Activated CD4-positive, alpha-beta T cell treated with anti-CD3 and anti-CD28 coated beads, Interleukin-2, Interleukin-4, amounts not matched to agents 100 ng/mL and 50 ng/mL, durations not matched to agents 16 hours and 8 hours (primary cell): ENCODE measurements at regions not wholly inside any gene's neighbourhood (a gene's known extent, or its start where the extent isn't known, plus 50 kb on each side); places are given as distances from the start of the nearest gene placed in this dataset.
"Not testable (repeated sequence)": the region's sequence is repeated elsewhere in the genome, so short reads cannot be mapped to it uniquely, and the experiment has no call there.

Experiments
- DNase-seq: peaks from one replicate; pipeline ENCODE4 v3.0.0-alpha.2; 2020; ENCODE audit warnings: low spot score

DNA sequence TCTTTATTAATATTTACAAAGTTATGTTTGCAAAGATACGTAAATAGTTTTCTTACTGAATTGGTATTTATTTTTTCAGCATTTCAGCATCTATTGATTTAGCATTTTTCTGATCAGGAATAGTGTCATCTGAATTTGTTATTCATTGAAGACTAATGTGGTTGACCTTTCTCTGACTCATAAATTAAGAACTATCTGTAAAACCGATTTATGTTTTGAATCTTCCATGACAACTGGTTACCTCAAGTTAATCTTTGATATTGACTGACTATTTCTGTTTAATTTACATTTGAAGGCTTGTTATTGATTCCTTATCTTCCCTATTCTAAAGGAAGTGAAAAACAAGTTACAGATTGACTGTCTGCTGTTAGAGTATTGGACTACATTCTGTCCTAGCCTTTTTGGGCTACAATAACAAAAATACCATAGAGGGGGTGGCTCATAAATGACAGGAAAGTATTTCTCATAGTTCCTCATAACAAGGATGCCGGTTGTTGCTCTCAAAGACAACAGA, 1131.4 kb downstream of the PLA2G4A start:
- DNase-seq = no peak

DNA sequence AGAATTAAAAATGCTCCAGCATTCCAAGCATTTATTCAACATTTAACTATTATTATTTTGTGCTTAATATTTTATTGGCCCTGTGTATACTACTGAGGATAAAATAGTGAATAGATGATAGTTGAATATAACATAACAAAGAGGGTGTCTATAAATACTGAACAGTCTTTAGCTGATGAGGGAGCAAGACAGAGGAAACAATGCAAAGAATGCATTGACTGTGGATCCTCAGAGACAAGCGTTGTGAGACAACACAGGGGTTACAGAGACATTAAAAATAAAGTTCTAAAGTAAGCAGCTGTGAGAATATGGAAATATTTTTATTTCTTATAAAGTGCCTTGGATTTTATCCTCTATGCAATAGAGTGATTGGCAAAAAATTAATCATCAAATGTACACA, 1133.1 kb downstream of the PLA2G4A start:
- no peak for DNase-seq

DNA sequence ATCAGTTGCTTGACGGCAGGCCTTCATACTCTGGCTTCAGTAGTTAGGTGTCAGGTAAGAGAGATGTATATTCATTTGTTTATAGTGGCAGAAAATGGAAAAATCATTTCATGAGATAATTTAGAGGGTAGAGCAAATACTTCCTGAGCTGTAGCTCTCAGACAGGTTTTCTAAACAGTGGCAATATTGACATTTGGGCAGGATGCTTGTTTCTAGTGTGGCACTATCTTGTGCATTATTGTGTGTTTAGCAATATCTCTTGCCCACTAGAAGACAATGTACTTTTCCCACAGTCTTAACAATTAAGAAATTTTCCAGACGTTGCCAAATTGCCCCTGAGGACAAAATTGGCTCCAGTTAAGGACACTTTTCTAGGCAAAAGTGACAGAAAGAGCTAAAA, 1143.1 kb downstream of the PLA2G4A start:
- DNase-seq = no peak

DNA sequence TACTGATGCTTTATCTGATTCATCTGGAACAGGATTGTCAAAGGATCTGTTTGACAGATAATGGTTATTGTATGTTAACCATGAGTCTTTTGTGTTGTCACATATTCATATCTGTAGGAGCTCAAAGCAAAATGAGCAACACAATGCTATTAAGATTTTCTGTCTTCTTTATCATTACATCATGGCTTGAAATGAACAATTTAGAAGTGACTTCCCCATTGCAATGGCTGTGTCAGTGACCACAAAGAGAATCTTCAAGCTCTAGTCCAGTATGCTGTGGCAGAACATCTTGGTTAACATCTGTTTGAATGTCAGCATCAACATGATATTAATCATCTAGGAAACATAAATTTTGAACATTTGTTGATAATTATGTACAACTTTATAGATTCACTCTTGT, 1148.5 kb downstream of the PLA2G4A start:
- DNase-seq = no peak

DNA sequence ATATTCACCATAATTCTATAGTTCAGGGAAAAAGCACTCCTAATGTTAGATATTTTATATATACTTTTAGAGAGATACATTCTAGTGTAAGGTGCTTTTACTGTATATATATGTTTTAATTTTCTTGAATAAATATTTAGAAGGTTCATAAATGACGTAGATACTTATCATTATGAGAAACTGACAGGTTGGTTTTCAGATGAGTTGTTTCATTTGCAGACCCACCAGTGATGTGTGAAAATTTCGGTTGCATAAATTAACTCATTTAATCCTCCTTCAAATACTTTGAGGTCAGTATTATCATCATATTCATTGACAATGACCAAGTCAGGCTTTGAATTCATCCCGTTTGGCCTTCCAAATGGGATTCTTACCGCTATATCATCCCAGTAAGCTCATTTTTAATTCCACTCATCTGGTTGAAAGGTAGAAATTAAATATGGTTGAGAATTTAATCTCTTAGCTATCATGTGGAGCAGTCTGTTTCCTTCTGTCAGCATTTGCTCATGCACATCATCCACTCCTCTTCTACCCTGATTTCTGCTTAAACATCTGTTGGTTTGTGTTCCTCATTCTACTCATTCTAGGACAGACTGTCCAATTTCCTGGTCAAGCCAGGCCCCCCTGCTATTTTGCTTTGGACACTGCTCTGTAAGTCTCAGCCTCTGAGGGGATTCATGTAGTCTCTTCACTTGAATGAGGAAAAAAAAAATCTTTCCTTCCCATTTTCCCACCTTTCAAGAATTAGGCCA, 1156.6 kb downstream of the PLA2G4A start:
- DNase-seq = no peak

DNA sequence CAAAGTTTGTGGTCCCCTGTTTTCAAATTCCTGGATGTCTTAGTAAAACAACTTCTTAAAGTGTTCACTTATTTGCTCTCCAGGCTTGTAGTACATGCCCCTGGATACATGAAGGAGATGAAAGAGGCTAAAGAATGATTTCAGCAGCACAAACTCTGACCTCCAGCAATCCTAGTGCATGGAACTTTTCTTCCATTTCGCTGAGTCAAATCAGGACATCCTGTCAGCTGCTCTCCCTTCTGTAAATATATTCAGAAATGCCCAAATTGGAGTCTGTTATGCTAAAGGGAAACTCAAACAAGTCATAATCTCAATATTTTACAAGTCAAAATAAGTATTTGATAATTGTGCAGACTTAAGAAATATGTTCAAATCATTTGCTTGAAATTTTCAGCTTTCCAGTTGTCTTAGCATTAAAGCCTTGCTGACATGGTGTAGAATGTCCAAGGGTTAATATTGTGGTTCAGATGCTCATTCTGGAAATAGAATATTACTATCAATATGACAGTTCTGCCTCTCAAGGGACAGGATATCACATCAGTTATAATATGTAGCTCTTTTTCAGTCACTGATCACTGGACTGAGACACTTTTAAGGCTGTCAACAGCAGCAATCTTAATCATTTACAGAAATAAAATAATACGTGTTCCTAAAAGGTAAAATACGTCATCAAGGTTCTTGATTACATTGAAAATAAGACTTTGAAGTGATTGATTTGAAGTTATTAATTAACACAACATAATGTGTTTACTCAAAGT, 1157.3 kb downstream of the PLA2G4A start:
- no peak for DNase-seq

DNA sequence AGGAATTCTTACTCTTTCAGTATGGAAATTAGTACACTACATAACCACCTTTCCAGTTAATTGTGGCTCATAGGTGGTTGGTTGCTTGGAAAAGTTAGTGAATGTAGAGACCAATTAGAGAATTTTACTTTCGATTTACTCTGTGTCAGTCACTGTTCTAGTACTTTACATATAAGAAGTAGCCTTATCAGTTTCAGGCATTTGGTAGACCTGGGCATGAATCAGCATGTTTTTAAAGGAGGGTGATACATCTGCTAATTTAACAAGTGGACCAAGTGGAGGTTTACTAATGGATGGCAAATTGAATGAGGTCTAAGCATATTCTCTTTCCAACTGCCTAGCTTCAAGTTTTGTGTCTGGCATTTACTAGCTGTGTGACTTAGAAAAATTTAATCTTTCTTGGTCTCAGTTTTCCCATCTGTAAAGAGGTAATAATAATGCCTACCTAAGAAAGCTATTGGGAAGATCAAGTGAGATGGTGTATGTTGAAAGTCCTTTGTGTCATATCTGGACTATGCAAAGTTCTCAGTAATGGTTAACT, 1158.6 kb downstream of the PLA2G4A start:
- DNase-seq = no peak

DNA sequence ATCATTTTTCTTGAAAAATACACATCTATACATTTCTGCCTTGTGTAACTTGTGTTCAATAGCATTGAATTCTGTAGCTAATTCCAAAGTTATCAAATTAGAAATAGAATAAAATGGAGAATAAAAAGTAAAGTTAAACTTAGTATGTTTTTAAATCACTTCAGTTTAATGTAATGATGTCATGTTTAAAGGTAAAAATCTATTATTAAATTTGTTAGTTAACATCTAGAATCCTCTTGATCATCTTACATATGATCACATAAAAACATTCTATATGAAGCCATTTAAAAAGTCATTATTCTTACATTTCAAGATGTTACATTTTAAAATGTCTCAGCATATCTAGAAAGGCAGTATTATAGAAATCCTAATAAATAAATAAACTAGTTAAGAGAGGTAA, 1163.2 kb downstream of the PLA2G4A start:
- DNase-seq = no peak

DNA sequence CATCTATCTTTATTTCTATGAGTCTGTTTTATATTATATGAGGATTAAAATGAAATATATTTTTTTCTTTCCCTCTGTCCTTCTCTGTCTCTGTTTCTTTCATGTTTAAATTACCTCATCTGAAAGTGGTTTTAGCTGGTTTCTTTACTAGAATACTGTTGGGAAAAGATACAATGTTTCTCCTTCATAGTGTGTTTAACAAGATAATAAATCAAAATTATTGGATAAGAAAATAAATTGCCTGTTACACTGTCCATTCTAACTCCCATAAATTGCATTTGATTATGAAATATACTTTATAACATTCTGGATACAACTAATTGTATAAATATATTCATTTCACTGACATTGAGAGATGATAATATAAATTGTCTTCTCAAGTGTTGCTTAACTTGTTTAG, 1168.0 kb downstream of the PLA2G4A start:
- no peak for DNase-seq

DNA sequence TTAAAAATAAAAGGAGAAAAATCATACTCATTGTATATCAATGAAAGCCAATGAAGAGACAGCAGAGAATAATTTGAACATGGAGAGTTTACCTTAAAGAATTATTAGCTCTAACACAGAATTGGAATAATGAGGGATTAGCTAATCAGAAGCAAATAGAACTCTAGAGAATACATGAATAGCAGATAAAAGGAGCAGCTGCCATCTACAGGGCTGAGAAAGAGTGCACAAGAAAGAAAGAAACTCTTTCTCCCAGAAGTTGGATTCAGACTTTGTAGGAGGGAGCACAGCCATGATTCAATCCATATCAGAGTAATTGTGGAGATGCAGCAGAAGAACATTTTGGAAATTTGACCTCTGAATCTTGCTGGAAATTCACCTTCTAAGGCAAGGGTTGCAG, 1171.2 kb downstream of the PLA2G4A start:
- no peak for DNase-seq

DNA sequence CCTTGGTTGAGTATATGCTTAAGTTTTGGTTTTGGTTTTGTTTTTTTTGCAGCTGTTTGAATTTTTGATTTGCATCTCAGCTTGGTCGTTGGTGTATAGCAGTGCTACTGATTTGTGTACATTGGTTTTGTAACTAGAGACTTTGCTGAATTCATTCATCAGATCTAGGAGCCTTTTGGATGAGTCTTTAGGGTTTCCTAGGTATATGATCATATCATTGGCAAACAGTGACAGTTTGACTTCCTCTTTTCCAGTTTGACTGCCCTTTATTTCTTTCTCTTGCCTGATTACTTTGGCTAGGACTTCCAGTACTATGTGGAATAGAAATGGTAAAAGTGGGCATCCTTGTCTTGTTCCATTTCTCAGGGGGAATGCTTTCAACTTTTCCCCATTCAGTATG, 1174.9 kb downstream of the PLA2G4A start:
- DNase-seq = not testable (repeated sequence)

DNA sequence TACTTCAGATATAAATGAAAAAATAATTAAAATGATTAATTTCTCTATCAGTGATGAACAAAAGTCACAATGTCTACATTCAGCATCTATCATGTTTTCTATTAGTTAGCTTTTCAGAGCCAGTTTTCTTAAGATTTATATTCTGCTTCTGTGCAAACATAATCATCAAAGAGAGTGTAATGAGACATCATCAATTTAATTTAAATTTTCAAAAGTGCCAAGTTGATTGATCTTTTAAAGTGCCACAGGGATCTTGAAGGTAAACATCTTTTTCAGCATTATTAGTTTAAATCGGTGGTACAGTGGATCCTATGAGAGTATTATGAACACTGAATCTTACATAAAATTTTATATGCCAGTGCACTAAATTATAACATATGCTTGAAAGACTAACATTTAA, 1176.1 kb downstream of the PLA2G4A start:
- no peak for DNase-seq

DNA sequence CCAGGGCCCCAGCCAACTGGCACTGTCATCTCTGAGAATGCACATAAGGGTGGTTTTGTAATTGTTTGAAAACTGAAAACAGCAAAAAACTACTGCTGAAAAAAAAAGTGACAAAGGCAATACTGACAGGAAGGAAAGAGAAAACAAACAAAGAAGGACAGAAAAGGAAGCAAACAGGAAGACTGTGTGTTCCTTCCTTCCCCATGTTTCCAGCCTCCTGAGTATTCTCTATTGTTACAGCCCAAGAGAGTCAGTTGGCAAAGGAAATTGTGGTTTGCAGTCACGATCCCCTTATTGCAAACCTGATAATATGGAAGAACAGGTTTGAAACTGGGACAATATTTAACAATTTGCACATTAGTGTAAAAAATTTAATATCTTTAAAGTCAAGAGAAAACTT, 1177.6 kb downstream of the PLA2G4A start:
- DNase-seq = no peak

DNA sequence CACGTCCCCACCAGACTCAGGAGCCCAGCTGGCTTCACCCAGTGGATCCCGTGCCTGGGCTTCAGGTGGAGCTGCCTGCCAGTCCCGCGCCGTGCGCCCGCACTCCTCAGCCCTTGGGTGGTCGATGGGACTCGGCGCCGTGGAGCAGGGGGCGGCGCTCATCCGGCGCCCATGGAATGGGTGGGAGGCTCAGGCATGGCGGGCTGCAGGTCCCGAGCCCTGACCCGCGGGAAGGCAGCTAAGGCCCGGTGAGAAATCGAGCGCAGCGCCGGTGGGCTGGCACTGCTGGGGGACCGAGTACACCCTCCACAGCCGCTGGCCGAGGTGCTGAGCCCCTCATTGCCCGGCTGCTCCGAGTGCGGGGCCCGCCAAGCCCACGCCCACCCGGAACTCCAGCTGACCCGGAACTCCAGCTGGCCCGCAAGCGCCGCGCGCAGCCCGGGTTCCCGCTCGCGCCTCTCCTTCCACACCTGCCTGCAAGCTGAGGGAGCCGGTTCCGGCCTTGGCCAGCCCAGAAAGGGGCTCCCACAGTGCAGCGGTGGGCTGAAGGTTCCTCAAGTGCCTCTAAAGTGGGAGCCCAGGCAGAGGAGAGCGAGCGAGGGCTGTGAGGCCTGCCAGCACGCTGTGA, 1184.6 kb downstream of the PLA2G4A start:
- not testable (repeated sequence) for DNase-seq

DNA sequence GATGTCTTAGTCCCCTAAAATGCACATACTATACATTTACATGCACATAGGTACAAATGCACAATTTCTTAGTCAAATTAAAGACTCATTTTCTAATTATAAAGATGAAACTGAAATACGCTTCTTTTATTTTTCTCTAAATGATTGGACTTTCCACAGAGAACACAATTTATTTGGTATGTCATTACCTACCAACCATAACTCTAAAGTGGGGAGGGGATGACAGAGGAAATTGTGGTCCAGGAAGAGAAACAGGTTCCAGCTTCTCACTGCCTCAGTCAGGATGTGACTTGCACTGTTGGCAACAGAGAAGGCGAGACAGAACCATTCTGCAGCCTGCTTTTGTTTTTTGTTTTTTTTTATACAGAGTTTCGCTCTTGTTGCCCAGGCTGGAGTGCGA, 1189.2 kb downstream of the PLA2G4A start:
- DNase-seq = no peak

DNA sequence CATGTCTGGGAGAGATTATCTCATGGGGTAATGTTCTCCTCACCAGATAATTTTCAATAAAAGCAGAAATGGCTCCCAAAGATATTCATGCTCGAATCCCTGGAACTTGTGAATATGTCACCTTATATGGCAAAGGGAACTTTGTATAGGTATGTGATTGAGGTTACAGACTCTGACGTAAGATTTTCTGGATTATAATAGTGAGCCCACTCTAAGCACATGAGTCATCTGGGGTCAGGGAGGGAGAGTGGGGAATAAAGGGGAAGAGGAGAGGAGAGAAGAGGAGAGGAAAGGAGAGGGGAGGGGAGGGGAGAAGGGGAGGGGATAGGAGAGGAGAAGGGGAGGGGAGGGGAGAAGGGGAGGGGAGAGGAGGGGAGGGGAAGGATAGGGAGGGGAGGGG, 1193.9 kb downstream of the PLA2G4A start:
- DNase-seq = no peak

DNA sequence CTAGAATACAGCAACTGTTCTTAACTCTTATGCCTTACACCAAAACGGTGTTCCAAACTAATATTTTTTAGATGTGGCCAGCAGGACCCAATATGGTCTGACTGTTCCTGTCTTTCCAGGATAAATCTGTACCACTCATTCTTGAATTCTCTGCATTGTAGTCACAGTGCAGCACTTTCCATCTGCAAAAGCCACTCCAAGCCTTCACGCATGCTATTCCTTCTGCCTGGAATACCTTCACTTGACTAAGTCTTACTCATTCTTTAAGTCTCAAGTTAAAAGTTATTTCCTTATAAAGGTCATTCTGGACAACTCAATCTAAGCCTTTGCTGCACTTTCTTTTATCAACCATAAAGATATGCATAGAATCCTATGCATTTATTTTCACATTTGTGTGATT, 1194.5 kb downstream of the PLA2G4A start:
- no peak for DNase-seq

DNA sequence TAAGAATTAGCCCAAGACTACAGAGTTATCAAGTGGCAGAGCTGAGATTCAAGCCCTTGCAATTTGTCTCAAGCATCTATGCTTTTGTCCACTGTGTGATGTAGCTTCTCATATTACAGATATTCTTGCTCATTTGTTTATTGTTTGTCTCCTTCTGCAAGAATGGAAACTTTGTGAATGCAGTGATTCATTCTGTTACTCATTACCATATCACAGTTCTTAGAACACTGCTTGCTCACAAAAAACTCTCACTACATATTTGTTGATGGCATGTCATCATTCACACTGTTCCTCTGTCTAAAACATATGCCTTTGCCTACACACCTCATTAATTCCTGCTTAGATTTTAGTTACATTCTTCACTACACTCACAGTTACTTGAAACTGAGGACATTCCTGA, 1198.9 kb downstream of the PLA2G4A start:
- DNase-seq = peak; percentile 2

DNA sequence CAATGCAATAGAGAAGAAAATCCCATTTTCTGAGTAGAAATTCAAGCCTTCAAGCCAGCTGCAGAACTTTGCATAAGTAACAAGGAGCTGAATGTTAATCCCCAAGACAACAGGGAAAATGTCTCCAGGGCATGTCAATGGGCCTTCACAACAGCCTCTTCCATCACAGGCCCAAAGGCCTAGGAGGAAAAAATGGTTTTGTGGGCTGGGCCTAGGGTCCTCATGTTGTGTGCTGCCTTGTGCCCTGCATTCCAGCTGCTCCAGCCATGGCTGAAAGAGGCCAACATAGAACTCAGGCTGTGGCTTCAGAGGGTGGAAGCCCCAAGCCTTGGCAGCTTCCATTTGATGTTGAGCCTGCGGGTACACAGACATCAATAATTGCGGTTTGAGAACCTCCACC, 1208.8 kb downstream of the PLA2G4A start:
- DNase-seq = not testable (repeated sequence)

DNA sequence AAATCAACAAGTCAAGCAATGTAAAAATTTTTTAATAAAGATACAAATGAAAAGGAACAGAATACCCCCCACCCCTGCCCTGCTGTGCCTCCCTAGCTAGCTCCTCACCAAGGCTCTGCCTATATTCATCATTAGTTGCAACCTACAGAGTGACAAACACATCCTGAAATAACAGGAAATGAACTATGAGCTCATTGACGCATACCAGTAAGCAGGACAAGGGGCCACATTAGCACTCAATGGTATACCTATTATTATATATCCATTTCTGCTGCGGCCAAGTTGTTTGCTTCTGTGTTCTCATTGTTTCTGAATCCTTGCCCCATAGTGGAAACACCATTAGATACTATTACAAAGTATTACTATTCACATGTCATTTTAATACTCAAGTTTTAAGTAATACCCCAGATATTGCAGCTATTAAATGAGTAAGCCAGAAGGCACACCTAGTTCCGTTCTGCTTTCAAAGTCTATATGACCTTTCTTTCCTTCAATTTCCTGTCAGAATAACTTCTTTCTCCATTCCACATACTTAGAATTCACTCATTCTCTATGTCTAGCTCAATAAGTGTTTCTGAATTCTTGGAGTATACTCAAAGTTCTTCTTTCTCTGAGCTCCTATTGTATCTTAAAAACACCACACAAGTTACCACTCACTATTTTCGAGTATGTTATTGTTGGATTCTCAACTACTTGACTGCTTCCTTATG, 1214.9 kb downstream of the PLA2G4A start:
- DNase-seq = no peak

DNA sequence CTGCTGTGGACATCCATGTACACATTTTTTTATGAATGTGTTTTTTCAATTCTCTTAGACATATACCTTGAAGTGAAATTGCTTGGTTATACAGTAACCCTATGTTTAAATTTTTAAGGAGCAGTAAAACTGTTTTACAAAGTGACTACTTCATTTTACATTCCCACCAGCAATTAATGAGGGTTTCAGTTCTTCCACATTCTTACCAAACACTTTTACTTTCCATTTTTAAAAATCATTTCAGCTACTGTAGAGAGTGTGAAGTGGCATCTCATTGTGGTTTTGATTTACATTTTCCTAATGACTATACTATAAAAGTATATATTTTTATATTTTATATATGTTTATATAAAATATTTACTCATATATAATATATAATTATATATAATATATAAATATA, 1221.5 kb downstream of the PLA2G4A start:
- no peak for DNase-seq

DNA sequence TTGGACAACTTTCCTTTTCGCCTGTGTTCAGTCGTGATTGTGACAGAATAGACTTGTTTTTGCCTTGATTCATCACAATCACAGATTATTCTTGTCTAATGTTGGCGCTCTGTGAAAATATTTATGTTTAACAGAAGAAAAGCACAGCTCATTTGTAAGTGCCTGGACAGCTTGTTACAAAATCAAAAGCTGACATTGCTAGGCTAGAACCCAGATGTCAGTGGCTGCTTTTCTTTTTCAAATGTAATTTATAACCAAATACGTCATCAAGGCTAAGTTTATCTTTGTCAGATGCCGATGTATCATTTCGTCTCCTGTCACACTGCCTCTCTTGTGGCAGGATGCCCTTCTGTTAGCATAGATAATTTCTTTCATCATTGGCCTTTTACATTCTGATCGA, 1227.3 kb downstream of the PLA2G4A start:
- no peak for DNase-seq
